ENCODE measurements at regions not wholly inside any gene's neighbourhood (a gene's known extent, or its start where the extent isn't known, plus 50 kb on each side); places are given as distances from the start of the nearest gene placed in this dataset.

DNA sequence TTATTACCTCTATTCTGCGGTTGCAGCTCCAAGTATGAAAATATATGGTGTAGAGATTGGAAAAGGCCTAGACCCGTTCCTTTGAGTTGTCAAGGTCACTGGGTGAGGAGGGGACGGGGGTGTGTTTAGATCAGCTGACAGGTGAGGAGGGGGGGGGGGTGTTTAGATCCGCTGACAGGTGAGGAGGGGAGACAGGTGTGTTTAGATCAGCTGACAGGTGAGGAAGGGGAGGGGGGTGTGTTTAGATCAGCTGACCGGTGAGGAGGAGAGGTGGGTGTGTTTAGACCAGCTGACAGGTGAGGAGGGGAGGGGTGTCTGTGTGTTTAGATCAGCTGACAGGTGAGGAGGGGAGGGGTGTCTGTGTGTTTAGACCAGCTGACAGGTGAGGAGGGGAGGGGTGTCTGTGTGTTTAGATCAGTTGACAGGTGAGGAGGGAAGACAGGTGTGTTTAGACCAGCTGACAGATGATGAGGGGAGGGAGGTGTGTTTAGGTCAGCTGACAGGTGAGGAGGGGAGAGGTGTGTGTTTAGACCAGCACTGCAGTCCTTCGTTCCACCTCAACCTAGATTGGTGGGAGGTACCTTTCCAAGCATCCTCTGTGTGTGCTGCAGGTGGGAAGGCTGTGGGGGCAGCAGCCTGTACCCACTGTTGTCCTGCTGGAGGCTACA is 655.0 kb upstream of the ADARB2 start:
- TF ChIP-seq, protein P1, sequence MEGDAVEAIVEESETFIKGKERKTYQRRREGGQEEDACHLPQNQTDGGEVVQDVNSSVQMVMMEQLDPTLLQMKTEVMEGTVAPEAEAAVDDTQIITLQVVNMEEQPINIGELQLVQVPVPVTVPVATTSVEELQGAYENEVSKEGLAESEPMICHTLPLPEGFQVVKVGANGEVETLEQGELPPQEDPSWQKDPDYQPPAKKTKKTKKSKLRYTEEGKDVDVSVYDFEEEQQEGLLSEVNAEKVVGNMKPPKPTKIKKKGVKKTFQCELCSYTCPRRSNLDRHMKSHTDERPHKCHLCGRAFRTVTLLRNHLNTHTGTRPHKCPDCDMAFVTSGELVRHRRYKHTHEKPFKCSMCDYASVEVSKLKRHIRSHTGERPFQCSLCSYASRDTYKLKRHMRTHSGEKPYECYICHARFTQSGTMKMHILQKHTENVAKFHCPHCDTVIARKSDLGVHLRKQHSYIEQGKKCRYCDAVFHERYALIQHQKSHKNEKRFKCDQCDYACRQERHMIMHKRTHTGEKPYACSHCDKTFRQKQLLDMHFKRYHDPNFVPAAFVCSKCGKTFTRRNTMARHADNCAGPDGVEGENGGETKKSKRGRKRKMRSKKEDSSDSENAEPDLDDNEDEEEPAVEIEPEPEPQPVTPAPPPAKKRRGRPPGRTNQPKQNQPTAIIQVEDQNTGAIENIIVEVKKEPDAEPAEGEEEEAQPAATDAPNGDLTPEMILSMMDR (IDR thresholded peaks at IDR 0.05) = no peak
- no peak for TF ChIP-seq POLR2A (IDR thresholded peaks at IDR 0.05)

All from right lobe of liver (tissue), 4 donors.